ENCODE measurements at regions not wholly inside any gene's neighbourhood (a gene's known extent, or its start where the extent isn't known, plus 50 kb on each side); places are given as distances from the start of the nearest gene placed in this dataset.

DNA sequence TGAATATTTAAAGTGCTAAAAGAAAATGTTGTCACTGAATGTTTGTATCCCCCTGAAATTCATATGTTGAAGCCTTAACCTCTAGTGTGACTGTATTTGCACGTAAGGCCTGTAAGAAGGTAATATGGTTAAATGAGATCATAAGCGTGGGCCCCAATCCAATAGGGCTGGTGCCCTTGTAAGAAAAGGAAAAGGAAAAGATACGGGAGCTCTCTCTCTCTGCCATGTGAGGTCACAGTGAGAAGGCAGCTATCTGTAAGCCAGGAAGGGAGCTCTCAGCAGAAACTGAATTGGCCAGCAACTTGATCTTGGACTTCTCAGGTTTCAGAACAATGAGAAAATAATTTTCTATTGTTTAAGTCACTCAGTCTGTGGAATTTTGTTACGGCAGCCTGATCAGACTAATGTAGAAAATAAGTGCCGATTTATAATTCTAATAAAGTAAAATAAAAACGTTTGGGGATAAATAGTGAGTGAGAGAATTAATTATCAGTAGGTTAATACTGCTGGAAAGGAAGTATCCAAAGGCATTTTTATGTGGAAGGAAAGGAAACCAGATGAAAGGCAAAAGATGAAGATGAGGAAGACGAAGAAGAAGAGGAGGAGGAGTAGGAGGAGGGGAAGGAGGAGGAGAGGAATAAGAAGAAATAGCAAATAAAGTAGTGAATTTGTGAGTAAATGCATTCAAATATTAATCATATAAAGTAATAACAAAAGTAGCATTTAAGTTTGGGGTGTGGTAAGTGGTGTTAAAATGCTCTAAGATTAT, 188.5 kb upstream of the KRR1 start:
- TF ChIP-seq, protein P1, sequence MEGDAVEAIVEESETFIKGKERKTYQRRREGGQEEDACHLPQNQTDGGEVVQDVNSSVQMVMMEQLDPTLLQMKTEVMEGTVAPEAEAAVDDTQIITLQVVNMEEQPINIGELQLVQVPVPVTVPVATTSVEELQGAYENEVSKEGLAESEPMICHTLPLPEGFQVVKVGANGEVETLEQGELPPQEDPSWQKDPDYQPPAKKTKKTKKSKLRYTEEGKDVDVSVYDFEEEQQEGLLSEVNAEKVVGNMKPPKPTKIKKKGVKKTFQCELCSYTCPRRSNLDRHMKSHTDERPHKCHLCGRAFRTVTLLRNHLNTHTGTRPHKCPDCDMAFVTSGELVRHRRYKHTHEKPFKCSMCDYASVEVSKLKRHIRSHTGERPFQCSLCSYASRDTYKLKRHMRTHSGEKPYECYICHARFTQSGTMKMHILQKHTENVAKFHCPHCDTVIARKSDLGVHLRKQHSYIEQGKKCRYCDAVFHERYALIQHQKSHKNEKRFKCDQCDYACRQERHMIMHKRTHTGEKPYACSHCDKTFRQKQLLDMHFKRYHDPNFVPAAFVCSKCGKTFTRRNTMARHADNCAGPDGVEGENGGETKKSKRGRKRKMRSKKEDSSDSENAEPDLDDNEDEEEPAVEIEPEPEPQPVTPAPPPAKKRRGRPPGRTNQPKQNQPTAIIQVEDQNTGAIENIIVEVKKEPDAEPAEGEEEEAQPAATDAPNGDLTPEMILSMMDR (IDR thresholded peaks at IDR 0.05) = no peak
- no peak for TF ChIP-seq POLR2A (IDR thresholded peaks at IDR 0.05)

Data from body of pancreas (tissue), 4 donors.